B cell (primary cell): ENCODE measurements at regions not wholly inside any gene's neighbourhood (a gene's known extent, or its start where the extent isn't known, plus 50 kb on each side); places are given as distances from the start of the nearest gene placed in this dataset.
"Not testable (repeated sequence)": the region's sequence is repeated elsewhere in the genome, so short reads cannot be mapped to it uniquely, and the experiment has no call there.

ENCODE experiments used
- ATAC-seq: fragments of 200-7000 bp; cut with Tn5 transposase; one replicate; pipeline ENCODE4 v1.10.0; 2021; ENCODE audit warnings: low read depth, mild to moderate bottlenecking, moderate number of reproducible peaks, moderate library complexity
- CTCF ChIA-PET: fragments of 350-600 bp; sonication (Branson Sonifier 250); formaldehyde crosslinking; loops from one replicate; lab custom pipeline; 2021; ENCODE audit warnings: antibody characterized with exemption, inconsistent platforms; lab: Charles Lee
- POLR2A ChIA-PET: fragments of 350-600 bp; sonication (Branson Sonifier 250); formaldehyde crosslinking; loops from one replicate; lab custom pipeline; 2021; ENCODE audit warnings: antibody characterized with exemption; lab: Charles Lee
- DNase-seq: peaks from one replicate; pipeline ENCODE4 v3.0.0; 2013
- H2AFZ ChIP-seq: 2 replicates; pipeline ENCODE4 v1.6.1; 2012; ENCODE audit warnings: mild to moderate bottlenecking, low read depth, low read length; ENCODE audit not compliant: insufficient read depth, poor library complexity, severe bottlenecking
- H3K27ac ChIP-seq, 2 donors: 1 replicate in 1 of 2; 2 replicates in 1 of 2; pipeline ENCODE4 v1.5.1; 2012 to 2013; ENCODE audit warnings: low read length in 2 of 2, mild to moderate bottlenecking in 2 of 2, moderate library complexity in 1 of 2
- H3K27me3 ChIP-seq, 4 experiments: fragments of 200-600 bp in 1 of 4; sonication (generic) in 1 of 4; replicated peaks in 1 of 4; 1 replicate in 2 of 4; 2 replicates in 2 of 4; pipeline versions ENCODE4 v1.6.1 to v1.7.0; 2013 to 2016; ENCODE audit warnings: low read length in 3 of 4, mild to moderate bottlenecking in 2 of 4, mixed read lengths in 1 of 4, moderate library complexity in 1 of 4; ENCODE audit not compliant: insufficient read depth in 4 of 4, control insufficient read depth in 3 of 4; ENCODE audit errors: control extremely low read depth in 1 of 4
- H3K36me3 ChIP-seq, 2 experiments: replicated peaks in 1 of 2; 1 replicate in 1 of 2; 2 replicates in 1 of 2; pipeline versions ENCODE4 v1.6.1 to v1.7.1; 2013; ENCODE audit warnings: low read length in 1 of 2; ENCODE audit not compliant: insufficient read depth in 2 of 2, control insufficient read depth in 1 of 2; ENCODE audit errors: control extremely low read depth in 1 of 2, extremely low read depth in 1 of 2
- H3K4me1 ChIP-seq, 2 donors: fragments of 200-600 bp in 1 of 2; sonication (generic) in 1 of 2; 1 replicate in 1 of 2; 2 replicates in 1 of 2; pipeline versions ENCODE4 v1.5.1 to v1.6.1; 2013 to 2017; ENCODE audit warnings: low read length in 2 of 2; ENCODE audit not compliant: control insufficient read depth in 2 of 2, insufficient read depth in 2 of 2
- H3K4me2 ChIP-seq: replicated peaks from 2 replicates; pipeline ENCODE3; 2012; ENCODE audit warnings: mild to moderate bottlenecking, low read depth, low read length; ENCODE audit not compliant: poor library complexity, severe bottlenecking
- H3K4me3 ChIP-seq, 5 experiments: fragments of 200-600 bp in 1 of 5; sonication (generic) in 1 of 5; 1 replicate in 3 of 5; 2 replicates in 2 of 5; pipeline versions ENCODE4 v1.5.1 to v1.7.0; 2011 to 2016; ENCODE audit warnings: low read length in 4 of 5, mild to moderate bottlenecking in 4 of 5, low read depth in 2 of 5, control low read depth in 1 of 5, moderate library complexity in 1 of 5; ENCODE audit not compliant: insufficient read depth in 1 of 5; ENCODE audit errors: control extremely low read depth in 1 of 5, extremely low read depth in 1 of 5
- H3K79me2 ChIP-seq: fragments of 200-600 bp; sonication (generic); one replicate; pipeline ENCODE4 v1.6.0; 2016; ENCODE audit warnings: low read length; ENCODE audit not compliant: control insufficient read depth, insufficient read depth
- H3K9ac ChIP-seq: fragments of 200-600 bp; sonication (generic); 2 replicates; pipeline ENCODE4 v1.6.1; 2017; ENCODE audit warnings: mild to moderate bottlenecking, low read length, moderate library complexity
- H3K9me3 ChIP-seq, 3 donors: one replicate each; pipeline versions ENCODE4 v1.6.1 to v1.7.1; 2013; ENCODE audit warnings: low read length in 2 of 3; ENCODE audit not compliant: control insufficient read depth in 2 of 3, insufficient read depth in 1 of 3; ENCODE audit errors: control extremely low read depth in 1 of 3
- H4K20me1 ChIP-seq: 2 replicates; pipeline ENCODE4 v1.6.0; 2012; ENCODE audit warnings: mild to moderate bottlenecking, low read length; ENCODE audit not compliant: insufficient read depth, control insufficient read depth, poor library complexity, severe bottlenecking
- H3K27ac Mint-ChIP-seq: one replicate; pipeline ENCODE4 v1.8.0; 2021; ENCODE audit warnings: mixed read lengths
- H3K27me3 Mint-ChIP-seq: one replicate; pipeline ENCODE4 v1.8.0; 2021; ENCODE audit warnings: mixed read lengths
- H3K4me1 Mint-ChIP-seq: one replicate; pipeline ENCODE4 v1.8.0; 2021; ENCODE audit warnings: mixed read lengths
- H3K4me3 Mint-ChIP-seq: one replicate; pipeline ENCODE4 v1.8.0; 2021; ENCODE audit warnings: mixed read lengths
- H3K9me3 Mint-ChIP-seq: one replicate; pipeline ENCODE4 v1.8.0; 2022; ENCODE audit warnings: mixed read lengths; ENCODE audit not compliant: insufficient read depth
- CTCF ChIP-seq: fragments of 200-600 bp; IDR thresholded peaks from one replicate; pipeline ENCODE4 v1.8.0; 2022; ENCODE audit warnings: antibody characterized with exemption, mild to moderate bottlenecking
- EZH2 ChIP-seq: IDR thresholded peaks from 2 replicates; pipeline ENCODE4 v1.6.1; 2012; ENCODE audit warnings: borderline replicate concordance, low read depth, mild to moderate bottlenecking, moderate library complexity, low read length; ENCODE audit not compliant: insufficient read depth, poor library complexity, severe bottlenecking
- WGBS: methylation state at CpG from one replicate; pipeline ENCODE4 v1.1.5; 2013; ENCODE audit warnings: missing lambda C conversion rate; ENCODE audit not compliant: insufficient coverage; 5-methylcytosine and 5-hydroxymethylcytosine counted together
- intact Hi-C: fragments of 100-400 bp; cut with micrococcal nuclease; formaldehyde crosslinking; loops from one replicate; pipeline ENCODE4 v1.10.0; 2022

GRCh38 chr13:87169337-87169736, 501.8 kb upstream of the SLITRK5 start:
- no peak for ATAC-seq
- no peak for TF ChIP-seq EZH2
- no peak for TF ChIP-seq CTCF
- WGBS = no CpG with 5 or more reads among the region's 2 CpGs

GRCh38 chr13:87172166-87172835, 498.9 kb upstream of the SLITRK5 start:
- H3K4me3 Mint-ChIP-seq = no peak overlapping the region
- H3K9ac ChIP-seq = no peak overlapping the region
- intact Hi-C loops = no loop called here
- H3K9me3 ChIP-seq = peaks cover 0 to 8% (median 0%) of the 10 kb centered on the region in 3 donors
- H3K27ac ChIP-seq = no peak overlapping the region
- H3K4me2 ChIP-seq = no peak overlapping the region
- ChIA-PET CTCF (no interaction called here), POLR2A (no interaction called here)
- no peak overlapping the region for H2AFZ ChIP-seq
- ATAC-seq = no peak
- DNase-seq = no peak
- H3K9me3 Mint-ChIP-seq = no peaks in the 10 kb centered on the region
- no peak overlapping the region for H3K4me3 ChIP-seq
- H3K4me1 ChIP-seq = no peaks in the 10 kb centered on the region
- H3K36me3 ChIP-seq = no peaks in the 10 kb centered on the region
- no peaks in the 10 kb centered on the region for H4K20me1 ChIP-seq
- no peaks in the 10 kb centered on the region for H3K27me3 Mint-ChIP-seq
- TF ChIP-seq EZH2 (no peak), CTCF (no peak)
- 86% methylated on average over 3 of the region's 7 CpGs for WGBS
- no peak overlapping the region for H3K27ac Mint-ChIP-seq
- H3K79me2 ChIP-seq = no peaks in the 10 kb centered on the region
- no peaks in the 10 kb centered on the region for H3K27me3 ChIP-seq
- no peaks in the 10 kb centered on the region for H3K4me1 Mint-ChIP-seq

More at GRCh38 chr13:87169337-87169736, 501.8 kb upstream of the SLITRK5 start:
- ChIA-PET CTCF (no interaction called here), POLR2A (no interaction called here)
- H3K4me3 Mint-ChIP-seq = no peak overlapping the region
- H3K4me3 ChIP-seq = no peak overlapping the region
- H3K79me2 ChIP-seq = no peaks in the 10 kb centered on the region
- H3K27ac Mint-ChIP-seq = no peak overlapping the region
- intact Hi-C loops = no loop called here
- no peaks in the 10 kb centered on the region for H3K27me3 ChIP-seq
- H3K4me1 Mint-ChIP-seq = no peaks in the 10 kb centered on the region
- peaks cover 0 to 8% (median 0%) of the 10 kb centered on the region in 3 donors for H3K9me3 ChIP-seq
- H3K27ac ChIP-seq = no peak overlapping the region
- H4K20me1 ChIP-seq = no peaks in the 10 kb centered on the region
- DNase-seq = no peak
- H3K9me3 Mint-ChIP-seq = no peaks in the 10 kb centered on the region
- H3K4me1 ChIP-seq = no peaks in the 10 kb centered on the region
- H3K9ac ChIP-seq = no peak overlapping the region
- H2AFZ ChIP-seq = no peak overlapping the region
- no peak overlapping the region for H3K4me2 ChIP-seq
- H3K27me3 Mint-ChIP-seq = no peaks in the 10 kb centered on the region
- H3K36me3 ChIP-seq = no peaks in the 10 kb centered on the region

- intact Hi-C loops, CTCF ChIA-PET: not testable (repeated sequence)
These were observed 486.0 kb upstream of the SLITRK5 start for GRCh38 chr13:87185138-87185537.

More at GRCh38 chr13:87185138-87185537, 486.0 kb upstream of the SLITRK5 start:
- H3K4me3 Mint-ChIP-seq, DNase-seq, H3K9me3 Mint-ChIP-seq, H3K4me3 ChIP-seq, H3K9me3 ChIP-seq, H3K9ac ChIP-seq, H3K4me2 ChIP-seq, H3K27me3 Mint-ChIP-seq, H3K27me3 ChIP-seq, H3K27ac ChIP-seq, H3K4me1 Mint-ChIP-seq, ATAC-seq, H3K79me2 ChIP-seq, H3K36me3 ChIP-seq, H2AFZ ChIP-seq, H3K27ac Mint-ChIP-seq, H3K4me1 ChIP-seq, POLR2A ChIA-PET, H4K20me1 ChIP-seq: not testable (repeated sequence)
- 89% methylated on average over 3 of the region's 6 CpGs for WGBS
